D721Med (cell line): ENCODE measurements at regions not wholly inside any gene's neighbourhood (a gene's known extent, or its start where the extent isn't known, plus 50 kb on each side); places are given as distances from the start of the nearest gene placed in this dataset.

Experiments
- DNase-seq: peaks from one replicate; pipeline ENCODE4 v3.0.0; 2011; ENCODE audit warnings: low spot score; ENCODE audit not compliant: insufficient read length
- FAIRE-seq: peaks from 2 replicates; lab custom pipeline; 2011; peaks lifted over from hg19 to GRCh38; lab: Jason Lieb, UNC
- CTCF ChIP-seq: IDR thresholded peaks from 2 replicates; pipeline ENCODE4 v1.5.1; 2012; ENCODE audit warnings: mild to moderate bottlenecking, control low read depth; ENCODE audit not compliant: insufficient read depth; ENCODE audit errors: missing control alignments

DNA sequence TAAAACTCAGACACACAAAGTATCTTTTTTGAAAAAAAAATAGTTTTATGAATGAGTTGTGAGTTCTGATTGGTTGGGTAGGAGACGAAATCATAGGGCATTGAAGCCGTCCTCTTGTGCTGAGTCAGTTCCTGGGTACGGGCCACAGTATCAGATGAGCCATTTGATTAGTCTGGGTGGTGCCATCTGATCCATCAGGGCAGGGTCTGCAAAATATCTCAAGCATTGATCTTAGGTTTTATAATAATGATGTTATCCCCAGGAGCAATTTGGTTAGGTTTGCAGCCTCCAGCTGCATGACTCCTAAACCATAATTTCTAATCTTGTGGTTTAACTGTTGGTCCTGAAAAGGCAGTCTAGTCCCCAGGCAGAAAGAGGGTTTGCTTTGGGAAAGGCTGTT, 1310.6 kb downstream of the SLITRK1 start:
- FAIRE-seq (no peak), DNase-seq (no peak)
- no peak for TF ChIP-seq CTCF

DNA sequence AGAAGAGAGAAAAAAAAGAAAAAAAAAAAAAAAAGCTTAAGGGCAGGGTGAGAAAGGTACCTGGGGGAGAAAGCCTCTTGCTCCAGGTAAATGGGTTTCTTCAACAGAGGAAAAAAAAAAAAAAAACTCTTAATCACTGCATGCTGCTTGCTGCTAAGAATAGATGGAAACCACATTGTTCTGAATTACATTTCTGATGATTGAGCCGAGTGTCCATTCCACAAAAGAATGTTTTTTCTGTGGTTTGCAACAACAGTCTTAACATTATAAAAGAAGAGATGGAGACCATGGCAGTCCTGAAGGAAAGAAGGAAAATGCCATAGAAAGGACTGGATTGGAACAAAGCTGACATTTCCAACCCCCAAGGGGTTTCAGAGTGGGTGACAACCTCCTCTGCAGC, 1312.7 kb downstream of the SLITRK1 start:
- no peak for TF ChIP-seq CTCF
- no peak for DNase-seq
- FAIRE-seq = no peak

DNA sequence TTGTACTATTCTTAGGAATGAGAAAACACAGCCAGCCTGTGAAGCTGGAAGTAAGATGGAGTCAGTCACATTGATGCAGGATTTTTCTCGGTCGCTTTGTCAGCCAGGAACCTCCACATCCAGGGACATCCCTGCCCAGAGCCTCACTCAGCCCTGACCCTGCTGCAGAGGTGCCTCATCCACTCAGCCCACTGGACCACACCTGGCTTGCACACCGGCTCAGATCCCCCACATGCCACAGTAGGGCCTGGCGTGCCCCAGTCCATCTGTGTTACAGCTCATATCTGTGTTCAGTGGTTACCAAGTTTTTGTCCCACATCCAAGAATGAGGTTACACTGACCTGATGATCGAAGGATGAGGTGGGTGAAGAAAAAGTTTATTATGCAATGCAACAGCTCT, 1315.4 kb downstream of the SLITRK1 start:
- DNase-seq (no peak), FAIRE-seq (no peak)
- TF ChIP-seq CTCF = no peak

DNA sequence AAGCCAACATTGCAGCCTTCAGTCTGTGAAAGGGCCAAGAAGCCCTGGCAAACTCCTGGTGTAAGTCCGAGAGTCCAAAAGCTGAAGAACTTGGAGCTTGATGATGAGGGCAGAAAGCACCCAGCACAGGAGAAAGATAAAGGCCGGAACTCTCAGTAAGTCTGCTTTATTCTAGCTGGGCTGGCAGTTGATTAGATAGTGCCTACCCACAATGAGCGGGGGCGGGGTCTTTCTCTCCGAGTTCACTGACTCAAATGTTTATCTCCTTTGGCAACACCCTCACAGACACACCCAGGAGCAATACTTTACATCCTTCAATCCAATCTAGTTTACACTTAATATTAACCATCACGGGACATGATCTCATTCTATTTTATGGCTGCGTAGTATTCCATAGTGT, 1317.1 kb downstream of the SLITRK1 start:
- DNase-seq (no peak), FAIRE-seq (no peak)
- TF ChIP-seq CTCF = no peak

DNA sequence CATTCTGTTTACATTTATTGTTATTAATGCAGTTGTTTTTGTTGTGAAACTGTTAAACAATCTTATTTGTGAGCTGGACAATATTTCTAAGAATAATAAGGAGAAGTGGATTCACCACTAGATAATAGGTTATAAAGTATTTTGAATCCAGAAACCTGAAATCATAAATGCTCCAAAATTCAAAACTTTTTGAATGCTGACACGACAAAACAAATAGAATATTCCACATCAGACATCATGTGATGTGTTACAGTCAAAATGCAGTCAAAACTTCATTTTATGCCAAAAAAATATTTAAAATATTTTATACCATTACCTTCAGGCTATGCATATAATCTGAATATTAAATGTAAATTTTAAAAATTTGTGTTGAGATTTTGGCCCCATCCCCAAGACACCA, 1321.4 kb downstream of the SLITRK1 start:
- no peak for TF ChIP-seq CTCF
- FAIRE-seq = no peak
- no peak for DNase-seq

DNA sequence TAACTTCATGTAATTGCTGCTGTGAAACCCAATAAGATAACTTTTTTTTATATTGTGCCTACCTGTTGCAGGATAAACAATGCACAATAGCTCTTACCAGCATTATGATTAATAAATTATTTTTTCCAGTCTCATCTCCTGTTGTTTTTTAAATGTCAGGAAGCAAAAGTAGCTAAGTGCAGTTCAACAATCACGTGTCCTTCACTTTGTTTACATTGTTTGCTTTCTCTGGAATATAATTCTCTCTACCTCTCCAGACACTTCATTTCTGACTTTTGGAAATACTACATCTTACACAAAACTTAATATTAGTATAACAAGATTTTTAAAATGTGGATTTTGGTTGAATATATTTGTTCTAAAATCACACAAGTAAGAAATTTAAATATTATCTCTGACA, 1359.4 kb downstream of the SLITRK1 start:
- DNase-seq = no peak
- no peak for FAIRE-seq
- TF ChIP-seq CTCF = no peak

- FAIRE-seq = no peak
- no peak for DNase-seq
- TF ChIP-seq CTCF = no peak
Observed at GRCh38 chr13:82506805-82507414, 1375.4 kb downstream of the SLITRK1 start.
